NB4 (cell line): ENCODE measurements at regions not wholly inside any gene's neighbourhood (a gene's known extent, or its start where the extent isn't known, plus 50 kb on each side); places are given as distances from the start of the nearest gene placed in this dataset.

Experiments used
- MYC ChIP-seq: IDR thresholded peaks from 2 replicates; pipeline ENCODE4 v1.6.1; 2011; ENCODE audit warnings: low read depth, low read length
- POLR2A ChIP-seq: IDR thresholded peaks from 2 replicates; pipeline ENCODE4 v1.6.1; 2011; ENCODE audit warnings: mild to moderate bottlenecking; ENCODE audit not compliant: insufficient read length; ENCODE audit errors: extremely low read depth
- TF ChIP-seq, protein P1 (sequence below): IDR thresholded peaks from one replicate; pipeline ENCODE4 v1.5.1; 2012; ENCODE audit warnings: low read depth, low read length
- TF ChIP-seq, protein P2 (sequence below): IDR thresholded peaks from 2 replicates; pipeline ENCODE4 v1.6.1; 2011; ENCODE audit warnings: low read depth, low read length

DNA sequence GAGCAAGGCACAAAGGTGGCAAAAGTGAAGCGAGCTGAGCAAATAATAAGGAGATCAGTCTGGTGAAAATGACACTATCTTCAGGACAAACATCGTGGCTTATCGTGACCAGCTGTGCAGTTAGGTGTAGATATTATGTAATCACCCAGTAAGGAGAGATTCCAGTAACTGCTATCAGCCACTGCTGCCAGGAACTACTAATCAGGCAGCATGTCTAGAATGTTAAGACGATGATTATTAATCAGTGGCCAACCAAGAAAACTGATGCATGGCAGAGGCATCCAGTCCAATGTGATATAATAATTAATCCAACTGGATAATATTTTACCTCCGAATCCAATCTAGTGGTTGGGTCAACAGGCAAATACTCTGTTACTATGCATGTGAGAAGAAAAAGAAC lies 252.7 kb upstream of the ZPLD1 start:
- TF ChIP-seq, protein P1, sequence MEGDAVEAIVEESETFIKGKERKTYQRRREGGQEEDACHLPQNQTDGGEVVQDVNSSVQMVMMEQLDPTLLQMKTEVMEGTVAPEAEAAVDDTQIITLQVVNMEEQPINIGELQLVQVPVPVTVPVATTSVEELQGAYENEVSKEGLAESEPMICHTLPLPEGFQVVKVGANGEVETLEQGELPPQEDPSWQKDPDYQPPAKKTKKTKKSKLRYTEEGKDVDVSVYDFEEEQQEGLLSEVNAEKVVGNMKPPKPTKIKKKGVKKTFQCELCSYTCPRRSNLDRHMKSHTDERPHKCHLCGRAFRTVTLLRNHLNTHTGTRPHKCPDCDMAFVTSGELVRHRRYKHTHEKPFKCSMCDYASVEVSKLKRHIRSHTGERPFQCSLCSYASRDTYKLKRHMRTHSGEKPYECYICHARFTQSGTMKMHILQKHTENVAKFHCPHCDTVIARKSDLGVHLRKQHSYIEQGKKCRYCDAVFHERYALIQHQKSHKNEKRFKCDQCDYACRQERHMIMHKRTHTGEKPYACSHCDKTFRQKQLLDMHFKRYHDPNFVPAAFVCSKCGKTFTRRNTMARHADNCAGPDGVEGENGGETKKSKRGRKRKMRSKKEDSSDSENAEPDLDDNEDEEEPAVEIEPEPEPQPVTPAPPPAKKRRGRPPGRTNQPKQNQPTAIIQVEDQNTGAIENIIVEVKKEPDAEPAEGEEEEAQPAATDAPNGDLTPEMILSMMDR, result no peak
- TF ChIP-seq POLR2A (no peak), MYC (no peak)
- TF ChIP-seq, protein P2, sequence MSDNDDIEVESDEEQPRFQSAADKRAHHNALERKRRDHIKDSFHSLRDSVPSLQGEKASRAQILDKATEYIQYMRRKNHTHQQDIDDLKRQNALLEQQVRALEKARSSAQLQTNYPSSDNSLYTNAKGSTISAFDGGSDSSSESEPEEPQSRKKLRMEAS, result no peak
